ENCODE measurements at regions not wholly inside any gene's neighbourhood (a gene's known extent, or its start where the extent isn't known, plus 50 kb on each side); places are given as distances from the start of the nearest gene placed in this dataset.

- no peak overlapping the region for H3K27ac ChIP-seq (replicated peaks)
- no peak overlapping the region for H3K4me3 ChIP-seq (replicated peaks; ENCODE audit: insufficient read depth, low read length)
- DNase-seq (ENCODE audit: low read depth in 1 of 2, low spot score in 1 of 2) = no peak
- H3K27me3 ChIP-seq (ENCODE audit: insufficient read depth, poor library complexity, severe bottlenecking) = no peaks in the 10 kb centered on the region
- TF ChIP-seq POLR2AphosphoS5 (IDR thresholded peaks at IDR 0.05; ENCODE audit: low read depth) = no peak
- TF ChIP-seq CTCF (IDR thresholded peaks at IDR 0.05; ENCODE audit: insufficient read depth, low read length) = no peak
- no peak for TF ChIP-seq SPI1 (IDR thresholded peaks at IDR 0.05; ENCODE audit: borderline replicate concordance, low read depth)
- TF ChIP-seq REST (IDR thresholded peaks at IDR 0.05; ENCODE audit: insufficient replicate concordance, low read depth) = no peak
- no peak for TF ChIP-seq GABPA (IDR thresholded peaks at IDR 0.05; ENCODE audit: low read depth)
Observed at GRCh38 chr15:94740469-94740868, 509.1 kb downstream of the MCTP2 start.

GRCh38 chr15:94743668-94744067 is 512.3 kb downstream of the MCTP2 start:
- H3K27me3 ChIP-seq (ENCODE audit: insufficient read depth, poor library complexity, severe bottlenecking) = no peaks in the 10 kb centered on the region
- H3K27ac ChIP-seq (replicated peaks) = no peak overlapping the region
- DNase-seq (ENCODE audit: low read depth in 1 of 2, low spot score in 1 of 2) = no peak
- H3K4me3 ChIP-seq (replicated peaks; ENCODE audit: insufficient read depth, low read length) = no peak overlapping the region
- TF ChIP-seq SPI1 (IDR thresholded peaks at IDR 0.05; ENCODE audit: borderline replicate concordance, low read depth) (no peak), POLR2AphosphoS5 (IDR thresholded peaks at IDR 0.05; ENCODE audit: low read depth) (no peak), GABPA (IDR thresholded peaks at IDR 0.05; ENCODE audit: low read depth) (no peak)

- TF ChIP-seq GABPA (IDR thresholded peaks at IDR 0.05; ENCODE audit: low read depth) = no peak
- no peak for TF ChIP-seq POLR2AphosphoS5 (IDR thresholded peaks at IDR 0.05; ENCODE audit: low read depth)
- TF ChIP-seq REST (IDR thresholded peaks at IDR 0.05; ENCODE audit: insufficient replicate concordance, low read depth) = no peak
- no peak for TF ChIP-seq CTCF (IDR thresholded peaks at IDR 0.05; ENCODE audit: insufficient read depth, low read length)
- TF ChIP-seq SPI1 (IDR thresholded peaks at IDR 0.05; ENCODE audit: borderline replicate concordance, low read depth) = no peak
- DNase-seq (ENCODE audit: low read depth in 1 of 2, low spot score in 1 of 2) = no peak
- Histone ChIP-seq H3K4me3 (replicated peaks; ENCODE audit: insufficient read depth, low read length) (no peak overlapping the region), H3K27me3 (ENCODE audit: insufficient read depth, poor library complexity, severe bottlenecking) (no peaks in the 10 kb centered on the region), H3K27ac (replicated peaks) (no peak overlapping the region)
Observed at GRCh38 chr15:94744080-94744793, 512.9 kb downstream of the MCTP2 start.

GRCh38 chr15:94745371-94745770 is 514.0 kb downstream of the MCTP2 start:
- no peaks in the 10 kb centered on the region for H3K27me3 ChIP-seq (ENCODE audit: insufficient read depth, poor library complexity, severe bottlenecking)

More at GRCh38 chr15:94745371-94745770, 514.0 kb downstream of the MCTP2 start:
- no peak for DNase-seq (ENCODE audit: low read depth in 1 of 2, low spot score in 1 of 2)
- H3K4me3 ChIP-seq (replicated peaks; ENCODE audit: insufficient read depth, low read length) = no peak overlapping the region
- TF ChIP-seq GABPA (IDR thresholded peaks at IDR 0.05; ENCODE audit: low read depth) = no peak
- no peak for TF ChIP-seq REST (IDR thresholded peaks at IDR 0.05; ENCODE audit: insufficient replicate concordance, low read depth)
- TF ChIP-seq POLR2AphosphoS5 (IDR thresholded peaks at IDR 0.05; ENCODE audit: low read depth) = no peak
- no peak overlapping the region for H3K27ac ChIP-seq (replicated peaks)
